Astrocyte (in vitro differentiated cells and primary cell): ENCODE measurements at regions not wholly inside any gene's neighbourhood (a gene's known extent, or its start where the extent isn't known, plus 50 kb on each side); places are given as distances from the start of the nearest gene placed in this dataset.

Source experiments
- DNase-seq: peaks from one replicate; pipeline ENCODE4 v3.0.0-alpha.2; 2010; ENCODE audit warnings: low read depth
- FAIRE-seq: peaks from 2 replicates; lab custom pipeline; 2011; peaks lifted over from hg19 to GRCh38; lab: Jason Lieb, UNC
- H2AFZ ChIP-seq: 2 replicates; pipeline ENCODE4 v1.6.0; 2012; ENCODE audit warnings: low read depth, low read length, inconsistent platforms
- H3K27ac ChIP-seq: 2 replicates; pipeline ENCODE4 v1.5.1; 2011; ENCODE audit warnings: low read depth, low read length, inconsistent platforms
- H3K27me3 ChIP-seq: 2 replicates; pipeline ENCODE4 v1.6.0; 2011; ENCODE audit warnings: low read length, inconsistent platforms; ENCODE audit not compliant: insufficient read depth
- H3K36me3 ChIP-seq: 2 replicates; pipeline ENCODE4 v1.5.1; 2011; ENCODE audit warnings: low read length, inconsistent platforms; ENCODE audit not compliant: insufficient read depth
- H3K4me1 ChIP-seq: 2 replicates; pipeline ENCODE4 v1.5.1; 2011; ENCODE audit warnings: low read length, inconsistent platforms; ENCODE audit not compliant: insufficient read depth
- H3K4me2 ChIP-seq: 2 replicates; pipeline ENCODE4 v1.6.0; 2012; ENCODE audit warnings: low read length, inconsistent platforms
- H3K4me3 ChIP-seq: 2 replicates; pipeline ENCODE4 v1.5.1; 2011; ENCODE audit warnings: low read depth, mild to moderate bottlenecking, low read length, inconsistent platforms; ENCODE audit not compliant: insufficient read depth
- H3K79me2 ChIP-seq: 2 replicates; pipeline ENCODE4 v1.6.0; 2012; ENCODE audit warnings: mild to moderate bottlenecking, low read length, inconsistent platforms; ENCODE audit not compliant: insufficient read depth
- H3K9ac ChIP-seq: 2 replicates; pipeline ENCODE4 v1.6.0; 2012; ENCODE audit warnings: mild to moderate bottlenecking, low read length, inconsistent platforms
- H3K9me3 ChIP-seq: 2 replicates; pipeline ENCODE4 v1.5.1; 2012; ENCODE audit warnings: low read depth, mild to moderate bottlenecking, low read length, inconsistent platforms; ENCODE audit not compliant: insufficient read depth
- H4K20me1 ChIP-seq: 2 replicates; pipeline ENCODE4 v1.6.0; 2012; ENCODE audit warnings: low read length, inconsistent platforms; ENCODE audit not compliant: insufficient read depth
- H3K27ac Mint-ChIP-seq: one replicate; pipeline ENCODE4 v1.8.0; 2021; ENCODE audit warnings: mild to moderate bottlenecking, mixed read lengths; ENCODE audit not compliant: unreplicated experiment
- H3K27me3 Mint-ChIP-seq: one replicate; pipeline ENCODE4 v1.8.0; 2021; ENCODE audit warnings: low read depth, mixed read lengths; ENCODE audit not compliant: unreplicated experiment
- H3K36me3 Mint-ChIP-seq: one replicate; pipeline ENCODE4 v1.8.0; 2021; ENCODE audit warnings: low read depth, mixed read lengths; ENCODE audit not compliant: unreplicated experiment
- H3K4me1 Mint-ChIP-seq: one replicate; pipeline ENCODE4 v1.8.0; 2021; ENCODE audit warnings: low read depth, mixed read lengths; ENCODE audit not compliant: unreplicated experiment
- H3K4me3 Mint-ChIP-seq: one replicate; pipeline ENCODE4 v1.8.0; 2021; ENCODE audit warnings: mild to moderate bottlenecking, moderate library complexity, mixed read lengths; ENCODE audit not compliant: unreplicated experiment
- H3K9me3 Mint-ChIP-seq: one replicate; pipeline ENCODE4 v1.8.0; 2021; ENCODE audit warnings: mild to moderate bottlenecking, mixed read lengths; ENCODE audit not compliant: unreplicated experiment
- CTCF ChIP-seq: IDR thresholded peaks from 2 replicates; pipeline ENCODE4 v1.5.1; 2011; ENCODE audit warnings: low read depth, mild to moderate bottlenecking, inconsistent platforms, low read length, moderate library complexity; ENCODE audit not compliant: insufficient read depth
- EZH2 ChIP-seq: IDR thresholded peaks from 2 replicates; pipeline ENCODE4 v1.6.1; 2012; ENCODE audit warnings: mild to moderate bottlenecking, low read length, inconsistent platforms; ENCODE audit not compliant: insufficient read depth

GRCh38 chr5:53827211-53827651, 266.8 kb downstream of the NDUFS4 start:
- H3K27ac ChIP-seq = no peak overlapping the region
- Mint-ChIP-seq H3K27me3 (peaks cover 1% of the 10 kb centered on the region), H3K9me3 (peaks cover 10% of the 10 kb centered on the region), H3K4me1 (no peaks in the 10 kb centered on the region), H3K4me3 (no peak overlapping the region), H3K27ac (no peak overlapping the region), H3K36me3 (no peaks in the 10 kb centered on the region)
- DNase-seq (no peak), FAIRE-seq (no peak)
- no peaks in the 10 kb centered on the region for H3K79me2 ChIP-seq
- H3K36me3 ChIP-seq = no peaks in the 10 kb centered on the region
- no peak overlapping the region for H3K4me2 ChIP-seq
- TF ChIP-seq CTCF (no peak), EZH2 (no peak)
- H3K27me3 ChIP-seq = no peaks in the 10 kb centered on the region
- no peaks in the 10 kb centered on the region for H4K20me1 ChIP-seq
- H3K4me1 ChIP-seq = no peaks in the 10 kb centered on the region
- peaks cover 3% of the 10 kb centered on the region for H3K9me3 ChIP-seq
- H3K9ac ChIP-seq = no peak overlapping the region
- H2AFZ ChIP-seq = no peak overlapping the region
- no peak overlapping the region for H3K4me3 ChIP-seq

- no peaks in the 10 kb centered on the region for H3K36me3 ChIP-seq
- no peaks in the 10 kb centered on the region for H3K79me2 ChIP-seq
- H3K4me3 ChIP-seq = no peak overlapping the region
- H3K4me3 Mint-ChIP-seq = no peak overlapping the region
- FAIRE-seq = no peak
- no peak overlapping the region for H3K9ac ChIP-seq
- H2AFZ ChIP-seq = no peak overlapping the region
- no peak overlapping the region for H3K4me2 ChIP-seq
- no peak for DNase-seq
- TF ChIP-seq CTCF = no peak
- TF ChIP-seq EZH2 = no peak
- no peaks in the 10 kb centered on the region for H3K27me3 ChIP-seq
- no peaks in the 10 kb centered on the region for H4K20me1 ChIP-seq
- no peaks in the 10 kb centered on the region for H3K4me1 ChIP-seq
- no peaks in the 10 kb centered on the region for H3K27me3 Mint-ChIP-seq
- no peaks in the 10 kb centered on the region for H3K9me3 ChIP-seq
- H3K27ac ChIP-seq = no peak overlapping the region
- H3K4me1 Mint-ChIP-seq = no peaks in the 10 kb centered on the region
- H3K9me3 Mint-ChIP-seq = peaks cover 5% of the 10 kb centered on the region
- H3K27ac Mint-ChIP-seq = no peak overlapping the region
- H3K36me3 Mint-ChIP-seq = no peaks in the 10 kb centered on the region
These were observed 271.1 kb downstream of the NDUFS4 start for GRCh38 chr5:53831496-53831895.
